ENCODE measurements at regions not wholly inside any gene's neighbourhood (a gene's known extent, or its start where the extent isn't known, plus 50 kb on each side); places are given as distances from the start of the nearest gene placed in this dataset.

- no peak for TF ChIP-seq REST (IDR thresholded peaks at IDR 0.05)
These were observed 308.2 kb downstream of the FBXO15 start (continued) for GRCh38 chr18:73839441-73839840.

DNA sequence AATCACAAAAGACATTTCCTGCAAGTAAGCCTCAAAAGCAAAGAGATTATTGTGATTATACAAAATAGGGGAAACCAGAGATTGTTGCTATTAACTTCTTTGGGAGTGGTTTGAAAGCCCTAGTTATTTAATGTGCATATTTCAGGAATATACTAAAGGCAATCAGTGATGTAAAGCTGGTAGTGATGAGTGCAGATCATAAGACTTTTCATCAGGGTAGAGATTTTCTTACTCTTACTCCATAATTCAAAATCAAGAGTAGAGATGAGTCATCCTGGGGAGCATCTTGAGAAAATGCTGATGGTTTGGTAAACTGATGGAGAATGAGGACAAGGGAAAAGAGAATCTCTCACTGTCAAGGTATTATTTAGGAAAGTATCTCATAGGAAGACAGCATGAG, 309.5 kb downstream of the FBXO15 start:
- H3K4me1 ChIP-seq (ENCODE audit: control insufficient read depth in 4 of 4, insufficient read depth in 4 of 4, low read length in 3 of 4) = no peaks in the 10 kb centered on the region
- H3K9ac ChIP-seq (ENCODE audit: low read depth in 1 of 2, low read length in 2 of 2) = no peak overlapping the region
- H3K27ac ChIP-seq (ENCODE audit: low read depth in 1 of 2, low read length in 2 of 2) = no peak overlapping the region
- no peak overlapping the region for H3K4me3 ChIP-seq (ENCODE audit: low read depth in 1 of 3, low read length in 3 of 3)
- DNase-seq (ENCODE audit: low spot score) = no peak
- H3K27me3 ChIP-seq (ENCODE audit: control insufficient read depth in 4 of 4, insufficient read depth in 4 of 4, low read length in 3 of 4) = no peaks in the 10 kb centered on the region
- no peaks in the 10 kb centered on the region for H3K36me3 ChIP-seq (ENCODE audit: control insufficient read depth in 4 of 4, insufficient read depth in 3 of 4, low read depth in 1 of 4, low read length in 3 of 4)
- H3K9me3 ChIP-seq (ENCODE audit: control insufficient read depth in 4 of 4, low read length in 3 of 4) = no peaks in the 10 kb centered on the region
- TF ChIP-seq EGR1 (IDR thresholded peaks at IDR 0.05; ENCODE audit: low read depth in 2 of 2) (no peak), SP1 (IDR thresholded peaks at IDR 0.05) (no peak), ZBTB33 (IDR thresholded peaks at IDR 0.05) (no peak), FOXA2 (IDR thresholded peaks at IDR 0.05) (no peak), JUND (IDR thresholded peaks at IDR 0.05) (no peak), ATF3 (IDR thresholded peaks at IDR 0.05) (no peak), NR2F2 (IDR thresholded peaks at IDR 0.05) (no peak), HNF4A (conservative IDR thresholded peaks at IDR 0.05) (no peak), REST (IDR thresholded peaks at IDR 0.05) (no peak), TAF1 (conservative IDR thresholded peaks at IDR 0.05) (no peak), FOXA1 (IDR thresholded peaks at IDR 0.05) (no peak), RAD21 (IDR thresholded peaks at IDR 0.05) (no peak), GABPA (IDR thresholded peaks at IDR 0.05 in 1 of 2, conservative IDR thresholded peaks at IDR 0.05 in 1 of 2) (no peak), HNF4G (IDR thresholded peaks at IDR 0.05) (no peak), RXRA (IDR thresholded peaks at IDR 0.05) (no peak), YY1 (IDR thresholded peaks at IDR 0.05) (no peak), MAX (IDR thresholded peaks at IDR 0.05) (no peak), CTCF (IDR thresholded peaks at IDR 0.05; ENCODE audit: low read depth, low read length, missing input control) (no peak)

Measured in liver (tissue), 7 donors.